Skeletal muscle satellite cell (primary cell): ENCODE measurements at regions not wholly inside any gene's neighbourhood (a gene's known extent, or its start where the extent isn't known, plus 50 kb on each side); places are given as distances from the start of the nearest gene placed in this dataset.
"Not testable (repeated sequence)": the region's sequence is repeated elsewhere in the genome, so short reads cannot be mapped to it uniquely, and the experiment has no call there.

Source experiments
- H3K27me3 ChIP-seq: 2 replicates; pipeline ENCODE4 v1.7.0; 2013; ENCODE audit warnings: low read length; ENCODE audit not compliant: control insufficient read depth, insufficient read depth
- H3K36me3 ChIP-seq: 2 replicates; pipeline ENCODE4 v1.7.0; 2013; ENCODE audit warnings: mild to moderate bottlenecking, control low read depth, low read length; ENCODE audit not compliant: insufficient read depth
- H3K4me1 ChIP-seq: 2 replicates; pipeline ENCODE4 v1.7.0; 2013; ENCODE audit warnings: low read length; ENCODE audit not compliant: control insufficient read depth, insufficient read depth
- H3K4me2 ChIP-seq: 2 replicates; pipeline ENCODE4 v1.7.0; 2013; ENCODE audit warnings: mild to moderate bottlenecking, low read length
- H3K4me3 ChIP-seq: 2 replicates; pipeline ENCODE4 v1.7.0; 2013; ENCODE audit warnings: low read length
- H3K9ac ChIP-seq: 2 replicates; pipeline ENCODE4 v1.7.0; 2013; ENCODE audit warnings: mild to moderate bottlenecking, low read depth, low read length, moderate library complexity
- H3K9me3 ChIP-seq: replicated peaks from 2 replicates; pipeline ENCODE4 v1.7.0; 2013; ENCODE audit warnings: mild to moderate bottlenecking, control low read depth, low read length

- Histone ChIP-seq H3K4me3 (no peak overlapping the region), H3K36me3 (no peaks in the 10 kb centered on the region), H3K9ac (no peak overlapping the region), H3K27me3 (no peaks in the 10 kb centered on the region), H3K4me2 (no peak overlapping the region), H3K4me1 (no peaks in the 10 kb centered on the region), H3K9me3 (peaks cover 5% of the 10 kb centered on the region)
These were observed 205.2 kb upstream of the SHH start for GRCh38 chr7:156017431-156017830.

- no peaks in the 10 kb centered on the region for H3K36me3 ChIP-seq
- no peaks in the 10 kb centered on the region for H3K4me1 ChIP-seq
- no peak overlapping the region for H3K4me3 ChIP-seq
- H3K9me3 ChIP-seq = peaks cover 5% of the 10 kb centered on the region
- H3K9ac ChIP-seq = no peak overlapping the region
- H3K4me2 ChIP-seq = no peak overlapping the region
- H3K27me3 ChIP-seq = no peaks in the 10 kb centered on the region
These were observed 203.2 kb upstream of the SHH start for GRCh38 chr7:156015237-156016020.

GRCh38 chr7:156014808-156015207 lies 202.5 kb upstream of the SHH start:
- Histone ChIP-seq H3K9ac (no peak overlapping the region), H3K9me3 (peaks cover 8% of the 10 kb centered on the region), H3K4me3 (no peak overlapping the region), H3K36me3 (no peaks in the 10 kb centered on the region), H3K4me1 (no peaks in the 10 kb centered on the region), H3K4me2 (no peak overlapping the region), H3K27me3 (no peaks in the 10 kb centered on the region)

GRCh38 chr7:156014201-156014600 lies 201.9 kb upstream of the SHH start:
- peaks cover 5% of the 10 kb centered on the region for H3K9me3 ChIP-seq
- H3K4me3 ChIP-seq = no peak overlapping the region
- no peak overlapping the region for H3K4me2 ChIP-seq
- H3K9ac ChIP-seq = no peak overlapping the region
- H3K4me1 ChIP-seq = no peaks in the 10 kb centered on the region
- no peaks in the 10 kb centered on the region for H3K27me3 ChIP-seq
- no peaks in the 10 kb centered on the region for H3K36me3 ChIP-seq

- Histone ChIP-seq H3K9ac (no peak overlapping the region), H3K4me3 (no peak overlapping the region), H3K4me1 (no peaks in the 10 kb centered on the region), H3K27me3 (no peaks in the 10 kb centered on the region), H3K9me3 (peaks cover 3% of the 10 kb centered on the region), H3K36me3 (no peaks in the 10 kb centered on the region), H3K4me2 (no peak overlapping the region)
These were observed 200.1 kb upstream of the SHH start for GRCh38 chr7:156012412-156012811.

- H3K9me3 ChIP-seq = peaks cover 3% of the 10 kb centered on the region
- no peak overlapping the region for H3K4me3 ChIP-seq
- no peaks in the 10 kb centered on the region for H3K36me3 ChIP-seq
- H3K4me2 ChIP-seq = no peak overlapping the region
- no peaks in the 10 kb centered on the region for H3K4me1 ChIP-seq
- H3K27me3 ChIP-seq = no peaks in the 10 kb centered on the region
- H3K9ac ChIP-seq = no peak overlapping the region
These were observed 197.3 kb upstream of the SHH start for GRCh38 chr7:156009569-156009968.

- not testable (repeated sequence) for H3K36me3 ChIP-seq, H3K9ac ChIP-seq, H3K9me3 ChIP-seq, H3K4me2 ChIP-seq, H3K4me3 ChIP-seq, H3K4me1 ChIP-seq, H3K27me3 ChIP-seq
These were observed 194.6 kb upstream of the SHH start for GRCh38 chr7:156006876-156007275.

GRCh38 chr7:156006024-156006423 lies 193.8 kb upstream of the SHH start:
- H3K9me3 ChIP-seq = peaks cover 8% of the 10 kb centered on the region

GRCh38 chr7:156005202-156005691 lies 193.0 kb upstream of the SHH start:
- Histone ChIP-seq H3K4me2 (no peak overlapping the region), H3K4me1 (no peaks in the 10 kb centered on the region), H3K9me3 (peaks cover 6% of the 10 kb centered on the region), H3K9ac (no peak overlapping the region), H3K27me3 (no peaks in the 10 kb centered on the region), H3K36me3 (no peaks in the 10 kb centered on the region), H3K4me3 (no peak overlapping the region)

More at GRCh38 chr7:156006024-156006423, 193.8 kb upstream of the SHH start:
- Histone ChIP-seq H3K4me1 (no peaks in the 10 kb centered on the region), H3K4me2 (no peak overlapping the region), H3K4me3 (no peak overlapping the region), H3K9ac (no peak overlapping the region), H3K36me3 (no peaks in the 10 kb centered on the region), H3K27me3 (no peaks in the 10 kb centered on the region)

GRCh38 chr7:156004265-156005201 lies 192.3 kb upstream of the SHH start:
- Histone ChIP-seq H3K36me3 (no peaks in the 10 kb centered on the region), H3K9me3 (peaks cover 5% of the 10 kb centered on the region), H3K9ac (no peak overlapping the region), H3K4me3 (no peak overlapping the region), H3K4me2 (no peak overlapping the region), H3K4me1 (no peaks in the 10 kb centered on the region), H3K27me3 (no peaks in the 10 kb centered on the region)

GRCh38 chr7:156003220-156004162 lies 191.2 kb upstream of the SHH start:
- H3K9me3 ChIP-seq = peaks cover 5% of the 10 kb centered on the region
- no peaks in the 10 kb centered on the region for H3K4me1 ChIP-seq
- H3K36me3 ChIP-seq = no peaks in the 10 kb centered on the region
- no peaks in the 10 kb centered on the region for H3K27me3 ChIP-seq
- no peak overlapping the region for H3K4me2 ChIP-seq
- no peak overlapping the region for H3K4me3 ChIP-seq
- H3K9ac ChIP-seq = no peak overlapping the region
